Activated CD4-positive, alpha-beta T cell treated with anti-CD3 and anti-CD28 coated beads, Interleukin-2, amount 50 U/mL, for 48 hours (primary cell): ENCODE measurements at regions not wholly inside any gene's neighbourhood (a gene's known extent, or its start where the extent isn't known, plus 50 kb on each side); places are given as distances from the start of the nearest gene placed in this dataset.

Source experiments
- DNase-seq, 2 experiments: peaks; one replicate each; pipeline ENCODE4 v3.0.0-alpha.2; 2020

DNA sequence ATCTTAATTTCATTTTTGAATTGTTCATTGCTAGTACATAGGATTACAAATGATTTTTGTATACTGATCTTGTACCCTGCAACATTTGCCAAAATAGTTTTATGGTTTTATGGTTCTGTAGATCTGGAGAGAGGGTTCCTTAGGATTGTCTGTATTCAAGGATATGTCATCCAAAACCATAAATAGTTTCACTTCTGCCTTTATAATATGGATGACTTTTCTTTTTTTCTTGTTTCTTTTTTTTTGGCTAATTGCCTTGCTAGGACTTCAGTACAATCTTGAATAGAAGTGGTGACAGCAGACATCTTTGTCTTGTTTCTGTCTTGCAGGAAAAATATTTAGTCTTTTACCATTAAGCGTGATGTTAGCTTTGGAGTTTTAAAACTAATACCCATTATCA is 383.9 kb upstream of the HS6ST1 start:
- no peak for DNase-seq

DNA sequence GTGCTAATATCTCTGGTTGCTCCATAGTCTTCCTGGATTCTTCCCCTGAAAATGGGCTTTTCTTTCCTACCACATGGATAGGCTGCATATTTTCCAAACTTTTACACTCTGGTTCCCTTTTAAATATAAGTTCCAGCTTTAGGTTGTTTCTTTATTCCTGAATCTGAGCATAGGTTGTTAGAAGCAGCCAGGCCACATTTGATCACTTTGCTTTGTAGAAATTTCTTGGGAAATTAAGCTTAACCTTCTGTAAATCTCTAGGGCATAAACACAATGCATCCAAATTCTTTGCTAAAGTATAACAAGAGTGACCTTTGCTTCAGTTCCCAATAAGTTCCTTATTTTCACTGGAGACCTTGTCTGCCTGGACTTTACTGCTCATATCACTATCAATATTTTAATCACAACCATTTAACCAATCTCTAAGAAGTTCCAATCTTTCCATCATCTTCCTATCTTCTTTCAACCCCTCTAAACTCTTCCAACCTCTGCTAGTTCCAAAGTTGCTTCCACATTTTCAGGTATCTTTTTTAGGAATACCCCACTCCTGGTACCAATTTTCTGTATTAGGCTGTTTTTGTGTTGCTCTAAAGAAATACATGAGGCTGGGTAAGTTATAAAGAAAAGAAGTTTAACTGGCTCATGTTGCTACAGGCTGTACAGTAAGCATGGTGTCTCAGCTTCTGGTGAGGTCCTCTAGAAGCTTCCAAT is 389.6 kb upstream of the HS6ST1 start:
- DNase-seq = no peak

GRCh38 chr2:128710242-128710641 is 391.6 kb upstream of the HS6ST1 start:
- no peak for DNase-seq

GRCh38 chr2:128710729-128711128 is 392.1 kb upstream of the HS6ST1 start:
- no peak for DNase-seq

DNA sequence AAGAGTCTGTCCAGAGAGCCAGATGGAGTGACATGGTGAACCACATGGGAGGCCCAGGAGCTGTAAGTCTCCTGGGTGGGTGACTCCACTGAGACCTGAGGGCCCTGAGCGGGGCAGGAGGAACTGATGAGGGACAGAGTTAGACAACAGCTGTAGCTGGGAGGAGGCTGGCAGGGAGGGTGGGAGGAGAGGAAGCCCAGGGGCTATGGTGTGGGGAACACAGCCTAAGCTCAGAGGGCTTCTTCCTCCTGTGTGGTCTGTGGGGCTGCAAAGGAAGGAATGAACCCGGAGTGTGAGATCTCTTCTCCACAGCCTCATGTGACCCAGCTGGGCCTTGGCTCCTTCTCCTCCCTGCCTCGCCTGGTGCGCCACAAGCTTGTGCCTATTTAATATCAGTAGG is 395.6 kb upstream of the HS6ST1 start:
- no peak for DNase-seq

DNA sequence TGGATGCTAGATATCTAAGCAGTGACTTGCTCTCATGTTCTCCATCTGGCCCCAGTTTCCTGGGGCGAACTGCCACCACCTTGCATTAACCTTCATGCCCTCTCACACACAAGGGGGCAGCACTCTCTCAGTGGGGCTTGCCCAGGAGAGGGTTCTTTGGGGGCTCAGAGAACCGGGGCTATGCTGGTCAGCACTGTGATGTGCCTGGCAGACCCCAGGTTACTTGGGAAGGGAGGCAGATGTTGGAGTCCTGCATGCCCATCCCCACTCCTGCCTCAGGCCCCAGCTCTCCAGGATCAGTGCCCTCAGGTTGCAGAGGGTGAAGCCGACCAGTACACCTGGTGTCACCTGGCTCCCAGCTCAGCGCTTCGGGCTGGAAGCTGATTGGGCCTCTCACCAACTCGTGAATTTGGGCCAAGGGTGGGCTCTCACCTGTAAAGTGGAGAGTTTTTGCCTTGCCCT is 396.2 kb upstream of the HS6ST1 start:
- no peak for DNase-seq

GRCh38 chr2:128715360-128715759 is 396.7 kb upstream of the HS6ST1 start:
- no peak for DNase-seq

- DNase-seq = no peak
Measured at GRCh38 chr2:128716299-128716721, 397.6 kb upstream of the HS6ST1 start.

GRCh38 chr2:128717758-128718710 is 399.4 kb upstream of the HS6ST1 start:
- DNase-seq = no peak

DNA sequence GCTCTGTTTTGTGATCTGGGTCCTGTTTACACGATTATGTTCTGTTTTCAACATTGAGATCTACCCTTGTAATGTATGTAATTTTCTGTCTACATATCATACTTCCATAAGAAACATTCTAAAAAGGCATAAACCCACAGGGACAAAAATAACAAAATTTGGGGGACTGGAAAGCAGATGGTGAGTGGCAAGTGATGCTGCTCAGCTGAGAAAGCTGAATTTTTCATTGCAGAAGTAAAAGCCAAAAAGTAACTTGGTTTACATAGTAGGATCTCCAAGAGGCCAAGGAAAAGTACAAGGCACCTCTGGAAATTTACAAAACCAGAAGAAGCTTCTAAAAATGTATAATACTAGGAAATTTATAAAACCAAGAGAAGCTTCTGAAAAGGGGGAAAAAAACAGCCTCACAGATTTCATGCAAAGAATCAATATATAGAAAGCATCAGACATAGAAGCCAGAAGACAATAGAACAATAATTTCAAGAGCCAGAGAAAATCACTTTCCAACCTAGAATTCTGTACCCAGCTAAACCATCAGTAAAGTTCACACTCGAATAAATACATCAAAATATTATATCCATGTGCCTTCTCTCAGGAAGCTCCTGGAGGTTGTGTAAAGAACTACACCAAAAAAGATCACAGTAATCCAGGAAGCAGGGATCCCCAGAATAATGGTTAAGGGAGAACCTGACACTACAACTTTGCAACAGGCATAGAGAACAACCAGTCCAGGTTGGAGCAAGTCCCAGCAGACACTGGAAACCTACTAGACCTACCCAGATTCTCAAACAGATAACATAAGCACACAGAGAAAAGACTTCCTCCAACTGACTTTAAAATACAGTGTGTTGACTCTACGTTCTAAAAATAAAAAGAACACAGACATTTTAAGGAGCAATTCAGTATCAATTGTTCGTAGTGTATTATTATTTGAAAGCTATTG is 401.7 kb upstream of the HS6ST1 start:
- no peak for DNase-seq

DNA sequence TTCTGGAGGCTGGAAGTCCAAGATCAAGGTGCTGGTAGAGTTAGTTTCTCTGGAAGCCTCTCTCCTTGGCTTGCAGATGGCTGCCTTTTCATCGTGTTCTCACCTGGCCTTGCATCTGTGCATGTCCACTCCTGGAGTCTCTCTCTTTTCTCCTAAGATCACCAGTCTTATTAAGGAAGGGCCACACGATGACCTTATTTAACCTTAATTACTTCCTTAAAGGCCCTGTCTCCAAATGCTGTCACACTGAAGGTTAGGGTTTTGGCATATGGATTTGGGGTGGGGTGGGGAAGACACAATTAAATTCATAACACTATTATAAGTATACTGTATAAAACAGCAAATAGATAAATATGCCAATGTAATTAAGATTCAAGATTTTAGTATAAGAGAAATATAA is 402.4 kb upstream of the HS6ST1 start:
- no peak for DNase-seq

DNA sequence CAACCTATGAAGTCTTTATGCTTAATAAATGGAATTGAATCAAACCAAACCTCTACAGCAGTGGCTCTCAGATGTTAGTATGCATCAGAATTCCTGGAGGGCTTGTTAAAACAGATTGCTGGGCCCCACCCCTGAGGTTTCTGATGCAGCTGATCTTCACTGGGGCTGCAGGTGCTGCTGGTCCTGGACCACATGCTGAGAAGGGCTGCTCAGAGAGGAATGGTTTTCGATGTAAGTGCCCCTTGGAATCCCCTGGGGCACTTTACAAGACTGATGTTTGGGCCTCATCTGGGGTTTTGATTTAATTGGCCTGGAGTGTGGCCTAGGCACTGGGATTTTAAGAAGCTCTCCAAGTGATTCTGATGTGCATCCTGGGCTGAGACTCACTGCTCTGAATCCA is 403.8 kb upstream of the HS6ST1 start:
- DNase-seq = no peak

DNA sequence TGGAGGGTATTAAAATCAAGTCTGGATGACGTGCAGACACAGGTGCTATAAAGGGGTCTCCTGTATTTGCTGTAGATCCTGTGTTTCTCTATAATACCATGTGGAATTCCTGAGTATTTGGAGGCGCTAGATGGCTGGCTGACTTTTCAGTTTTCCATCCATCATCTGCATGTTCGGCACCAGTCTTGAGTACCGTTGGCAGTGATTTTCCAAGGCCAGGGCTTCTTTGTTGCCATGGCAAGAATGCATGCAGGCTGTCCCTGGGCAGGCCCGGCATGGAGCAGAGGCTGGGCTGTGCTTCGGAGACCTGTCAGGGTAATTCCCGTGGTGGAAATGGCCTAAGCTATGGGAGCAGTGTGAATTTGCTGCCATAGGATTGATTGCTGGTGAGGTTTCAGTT is 405.9 kb upstream of the HS6ST1 start:
- no peak for DNase-seq

GRCh38 chr2:128724972-128725371 is 406.3 kb upstream of the HS6ST1 start:
- DNase-seq = no peak

DNA sequence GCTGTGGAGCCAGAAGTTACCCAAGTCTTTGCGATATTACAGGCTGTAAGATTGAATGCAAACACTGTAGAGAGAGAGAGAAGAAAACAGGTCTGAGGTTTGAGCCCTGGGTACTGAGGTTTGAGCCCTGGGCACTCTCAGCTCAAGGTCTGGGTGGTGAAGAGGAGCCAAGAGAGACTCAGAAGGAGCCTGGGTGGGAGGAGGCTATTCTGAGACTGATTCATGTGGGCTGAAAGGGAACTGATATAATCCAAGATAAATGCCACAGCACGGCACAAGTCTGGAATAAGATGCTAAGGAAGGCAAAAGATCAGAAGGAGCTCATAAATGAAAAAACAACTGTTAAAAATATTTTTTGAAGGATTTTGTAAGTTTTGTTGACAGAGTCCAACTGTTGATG is 407.6 kb upstream of the HS6ST1 start:
- no peak for DNase-seq

DNA sequence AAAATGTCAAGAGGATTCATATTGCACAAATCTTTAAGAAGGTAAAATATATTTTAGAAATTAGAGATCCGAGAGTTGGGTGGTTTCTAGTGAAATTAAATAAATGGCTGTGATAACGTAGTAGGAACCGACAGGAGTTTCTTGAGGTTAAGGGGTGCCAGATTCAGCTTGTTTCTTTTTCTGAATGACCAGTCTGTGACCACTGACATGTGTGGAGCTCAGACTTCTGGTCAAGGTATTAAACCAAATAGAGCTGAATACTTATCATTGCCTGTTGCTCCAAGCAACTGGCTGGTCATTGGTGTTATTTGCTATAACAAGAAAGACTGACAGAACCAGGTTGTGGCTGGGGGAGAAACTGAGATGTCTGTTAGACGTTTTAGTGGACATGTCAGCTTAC is 408.2 kb upstream of the HS6ST1 start:
- DNase-seq = no peak

DNA sequence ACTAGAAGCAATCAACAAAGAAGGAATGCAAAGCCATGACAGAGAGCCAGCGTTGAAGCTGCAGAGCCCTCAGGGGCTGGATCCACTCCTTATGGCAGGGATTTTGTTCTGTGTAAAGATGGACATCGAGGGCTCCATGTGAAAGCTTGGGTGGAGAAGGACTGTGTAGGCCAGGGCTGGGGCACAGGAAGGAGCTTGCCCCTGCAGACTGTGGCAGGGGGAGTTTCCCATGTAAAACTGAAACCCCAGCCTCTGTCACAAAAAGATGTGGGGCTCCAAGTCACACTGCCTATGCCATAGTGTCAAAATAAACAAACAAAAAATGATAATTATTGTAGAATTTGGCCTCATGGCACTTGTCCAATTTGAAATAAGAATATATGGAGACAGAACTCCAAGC is 408.7 kb upstream of the HS6ST1 start:
- no peak for DNase-seq

- DNase-seq = no peak
Measured at GRCh38 chr2:128727914-128728313, 409.2 kb upstream of the HS6ST1 start.

DNA sequence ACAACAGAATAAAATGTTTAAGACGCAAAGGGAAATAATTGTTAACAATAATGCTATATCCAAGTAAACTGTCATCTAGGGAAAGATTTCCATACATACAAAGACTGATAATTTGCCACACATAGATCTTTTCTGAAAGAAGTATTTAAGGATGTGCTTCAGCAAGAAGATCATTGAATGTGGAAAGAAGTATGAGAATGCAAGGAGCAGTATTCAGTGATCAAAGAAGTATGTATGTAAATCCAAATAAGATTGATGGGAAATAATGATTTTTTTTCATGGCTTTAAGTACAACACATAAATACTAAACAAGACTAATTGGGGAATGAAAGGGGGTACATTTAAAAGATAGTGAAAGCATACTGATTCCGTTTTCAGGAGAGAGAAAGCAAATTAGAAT is 410.4 kb upstream of the HS6ST1 start:
- no peak for DNase-seq

- no peak for DNase-seq
Measured at GRCh38 chr2:128731994-128732650, 413.5 kb upstream of the HS6ST1 start.

GRCh38 chr2:128732976-128733431 is 414.3 kb upstream of the HS6ST1 start:
- no peak for DNase-seq

- no peak for DNase-seq
Measured at GRCh38 chr2:128733450-128733849, 414.8 kb upstream of the HS6ST1 start.
